ENCODE measurements at regions not wholly inside any gene's neighbourhood (a gene's known extent, or its start where the extent isn't known, plus 50 kb on each side); places are given as distances from the start of the nearest gene placed in this dataset.

DNA sequence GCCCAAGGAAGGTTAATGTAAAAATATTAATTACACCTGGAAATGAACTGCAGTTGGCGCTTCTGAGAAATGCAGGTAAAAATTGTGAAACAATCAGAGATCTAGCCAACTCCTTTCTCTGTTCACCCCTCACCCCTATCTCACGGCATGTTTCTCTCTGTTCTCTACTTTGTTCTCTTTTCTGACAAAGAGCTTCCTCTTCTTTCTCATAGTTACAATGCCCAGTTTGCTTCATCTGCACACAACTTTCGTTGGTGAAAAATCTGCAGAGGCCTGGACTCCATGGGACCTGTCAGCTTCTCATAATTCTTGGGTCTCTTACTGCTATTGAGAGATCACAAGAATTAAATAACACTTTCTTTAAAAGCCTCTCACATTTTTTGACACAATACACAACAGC, 212.9 kb upstream of the LRRN1 start:
- TF ChIP-seq, protein P1, sequence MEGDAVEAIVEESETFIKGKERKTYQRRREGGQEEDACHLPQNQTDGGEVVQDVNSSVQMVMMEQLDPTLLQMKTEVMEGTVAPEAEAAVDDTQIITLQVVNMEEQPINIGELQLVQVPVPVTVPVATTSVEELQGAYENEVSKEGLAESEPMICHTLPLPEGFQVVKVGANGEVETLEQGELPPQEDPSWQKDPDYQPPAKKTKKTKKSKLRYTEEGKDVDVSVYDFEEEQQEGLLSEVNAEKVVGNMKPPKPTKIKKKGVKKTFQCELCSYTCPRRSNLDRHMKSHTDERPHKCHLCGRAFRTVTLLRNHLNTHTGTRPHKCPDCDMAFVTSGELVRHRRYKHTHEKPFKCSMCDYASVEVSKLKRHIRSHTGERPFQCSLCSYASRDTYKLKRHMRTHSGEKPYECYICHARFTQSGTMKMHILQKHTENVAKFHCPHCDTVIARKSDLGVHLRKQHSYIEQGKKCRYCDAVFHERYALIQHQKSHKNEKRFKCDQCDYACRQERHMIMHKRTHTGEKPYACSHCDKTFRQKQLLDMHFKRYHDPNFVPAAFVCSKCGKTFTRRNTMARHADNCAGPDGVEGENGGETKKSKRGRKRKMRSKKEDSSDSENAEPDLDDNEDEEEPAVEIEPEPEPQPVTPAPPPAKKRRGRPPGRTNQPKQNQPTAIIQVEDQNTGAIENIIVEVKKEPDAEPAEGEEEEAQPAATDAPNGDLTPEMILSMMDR (IDR thresholded peaks at IDR 0.05) = no peak
- Mint-ChIP-seq H3K27ac (ENCODE audit: unreplicated experiment) (no peak overlapping the region), H3K4me3 (ENCODE audit: unreplicated experiment) (no peak overlapping the region), H3K4me1 (ENCODE audit: unreplicated experiment) (no peaks in the 10 kb centered on the region), H3K27me3 (ENCODE audit: unreplicated experiment) (no peaks in the 10 kb centered on the region), H3K36me3 (ENCODE audit: unreplicated experiment) (no peaks in the 10 kb centered on the region), H3K9me3 (ENCODE audit: unreplicated experiment) (no peaks in the 10 kb centered on the region)
- DNase-seq (ENCODE audit: extremely low spot score, unreplicated experiment) = no peak

DNA sequence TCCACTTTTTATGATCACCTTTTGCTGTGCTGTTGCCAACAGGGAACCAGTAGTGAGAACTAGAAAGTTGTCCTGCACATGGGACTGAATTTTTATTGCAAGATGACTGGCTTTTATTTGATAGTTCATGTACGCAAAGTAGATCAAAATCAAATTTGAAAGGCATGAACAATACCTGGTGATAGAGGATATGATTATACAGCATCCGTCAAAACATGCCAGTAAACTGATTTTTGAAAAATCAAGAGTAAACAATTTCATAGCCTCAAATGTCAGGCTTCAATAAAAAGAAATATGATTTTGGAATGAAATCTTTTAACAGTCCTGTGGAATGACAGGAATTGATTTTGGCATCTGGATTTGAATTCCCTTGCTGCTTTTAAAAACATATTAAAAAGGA, 219.6 kb upstream of the LRRN1 start:
- H3K4me1 Mint-ChIP-seq (ENCODE audit: unreplicated experiment) = no peaks in the 10 kb centered on the region
- no peaks in the 10 kb centered on the region for H3K9me3 Mint-ChIP-seq (ENCODE audit: unreplicated experiment)
- no peaks in the 10 kb centered on the region for H3K27me3 Mint-ChIP-seq (ENCODE audit: unreplicated experiment)
- no peak for DNase-seq (ENCODE audit: extremely low spot score, unreplicated experiment)
- no peaks in the 10 kb centered on the region for H3K36me3 Mint-ChIP-seq (ENCODE audit: unreplicated experiment)
- no peak overlapping the region for H3K4me3 Mint-ChIP-seq (ENCODE audit: unreplicated experiment)
- TF ChIP-seq, protein P1 (IDR thresholded peaks at IDR 0.05) = no peak
- no peak overlapping the region for H3K27ac Mint-ChIP-seq (ENCODE audit: unreplicated experiment)

DNA sequence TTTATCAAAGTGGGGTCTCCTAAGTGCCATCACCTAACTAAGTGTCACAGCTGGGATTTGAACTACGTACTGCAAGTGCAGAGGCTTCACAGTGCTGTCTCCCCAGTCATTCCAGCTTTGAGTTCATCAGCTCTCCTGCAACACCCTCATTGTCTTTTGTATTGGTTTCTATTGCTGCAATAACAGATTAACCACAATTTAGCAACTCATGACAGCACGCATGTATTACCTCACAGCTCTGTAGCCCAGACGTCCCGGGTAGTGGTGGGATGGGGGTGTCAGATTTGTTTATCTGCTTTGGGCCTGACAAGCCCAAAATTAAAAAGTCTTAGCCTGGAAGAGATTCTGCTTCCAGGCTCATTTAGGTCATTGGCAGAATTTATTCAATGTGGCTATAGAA, 220.5 kb upstream of the LRRN1 start:
- Mint-ChIP-seq H3K27ac (ENCODE audit: unreplicated experiment) (no peak overlapping the region), H3K27me3 (ENCODE audit: unreplicated experiment) (no peaks in the 10 kb centered on the region)

DNA sequence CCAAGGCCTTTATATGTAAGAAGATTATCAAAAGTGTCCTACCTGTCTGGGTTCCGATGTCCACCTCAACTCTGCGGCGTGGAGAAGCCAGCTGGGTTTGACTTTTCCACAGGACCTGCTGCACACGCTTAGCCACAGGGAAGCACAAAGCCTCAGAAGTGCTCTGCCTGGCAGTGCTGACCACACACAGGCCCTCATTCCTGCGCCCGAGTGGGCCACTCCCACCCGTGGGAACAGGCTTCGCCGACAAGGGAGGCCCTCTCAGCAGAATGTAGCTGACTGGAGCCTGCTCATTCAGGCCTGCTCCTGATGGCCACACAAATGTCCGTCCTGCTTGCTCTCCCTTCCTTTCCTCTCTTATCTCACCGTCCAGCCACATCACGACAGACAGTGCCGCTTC, 221.4 kb upstream of the LRRN1 start:
- Mint-ChIP-seq H3K36me3 (ENCODE audit: unreplicated experiment) (no peaks in the 10 kb centered on the region), H3K27me3 (ENCODE audit: unreplicated experiment) (no peaks in the 10 kb centered on the region), H3K9me3 (ENCODE audit: unreplicated experiment) (no peaks in the 10 kb centered on the region), H3K27ac (ENCODE audit: unreplicated experiment) (no peak overlapping the region), H3K4me3 (ENCODE audit: unreplicated experiment) (no peak overlapping the region), H3K4me1 (ENCODE audit: unreplicated experiment) (peaks cover 7% of the 10 kb centered on the region)
- DNase-seq (ENCODE audit: extremely low spot score, unreplicated experiment) = no peak
- TF ChIP-seq, protein P1 (IDR thresholded peaks at IDR 0.05) = no peak

More for the DNA sequence above, 220.5 kb upstream of the LRRN1 start:
- Mint-ChIP-seq H3K9me3 (ENCODE audit: unreplicated experiment) (no peaks in the 10 kb centered on the region), H3K36me3 (ENCODE audit: unreplicated experiment) (no peaks in the 10 kb centered on the region), H3K4me3 (ENCODE audit: unreplicated experiment) (no peak overlapping the region), H3K4me1 (ENCODE audit: unreplicated experiment) (no peaks in the 10 kb centered on the region)
- TF ChIP-seq, protein P1 (IDR thresholded peaks at IDR 0.05) = no peak
- DNase-seq (ENCODE audit: extremely low spot score, unreplicated experiment) = no peak

DNA sequence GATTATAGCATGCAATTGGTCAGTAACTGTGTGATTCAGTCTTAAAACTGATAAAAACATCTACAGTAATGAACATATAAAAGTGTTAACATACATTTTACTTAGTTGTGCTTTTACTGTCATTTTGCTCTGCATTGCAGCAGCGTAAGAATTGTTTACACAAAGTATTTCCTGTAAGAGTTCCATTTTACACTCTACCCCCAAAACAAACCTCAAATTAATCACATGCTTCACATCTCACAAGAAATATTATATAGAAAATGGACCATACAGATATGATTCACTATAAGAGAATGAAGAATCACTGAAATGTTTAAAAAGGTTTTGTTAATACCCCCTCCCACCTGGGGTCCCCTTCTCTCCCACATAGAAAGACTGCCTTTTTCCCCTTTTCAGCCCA, 225.9 kb upstream of the LRRN1 start:
- Mint-ChIP-seq H3K4me1 (ENCODE audit: unreplicated experiment) (peaks cover 7% of the 10 kb centered on the region), H3K36me3 (ENCODE audit: unreplicated experiment) (no peaks in the 10 kb centered on the region), H3K4me3 (ENCODE audit: unreplicated experiment) (no peak overlapping the region), H3K27ac (ENCODE audit: unreplicated experiment) (no peak overlapping the region), H3K27me3 (ENCODE audit: unreplicated experiment) (no peaks in the 10 kb centered on the region), H3K9me3 (ENCODE audit: unreplicated experiment) (no peaks in the 10 kb centered on the region)
- DNase-seq (ENCODE audit: extremely low spot score, unreplicated experiment) = no peak
- TF ChIP-seq, protein P1 (IDR thresholded peaks at IDR 0.05) = no peak
